ENCODE measurements at regions not wholly inside any gene's neighbourhood (a gene's known extent, or its start where the extent isn't known, plus 50 kb on each side); places are given as distances from the start of the nearest gene placed in this dataset.

DNA sequence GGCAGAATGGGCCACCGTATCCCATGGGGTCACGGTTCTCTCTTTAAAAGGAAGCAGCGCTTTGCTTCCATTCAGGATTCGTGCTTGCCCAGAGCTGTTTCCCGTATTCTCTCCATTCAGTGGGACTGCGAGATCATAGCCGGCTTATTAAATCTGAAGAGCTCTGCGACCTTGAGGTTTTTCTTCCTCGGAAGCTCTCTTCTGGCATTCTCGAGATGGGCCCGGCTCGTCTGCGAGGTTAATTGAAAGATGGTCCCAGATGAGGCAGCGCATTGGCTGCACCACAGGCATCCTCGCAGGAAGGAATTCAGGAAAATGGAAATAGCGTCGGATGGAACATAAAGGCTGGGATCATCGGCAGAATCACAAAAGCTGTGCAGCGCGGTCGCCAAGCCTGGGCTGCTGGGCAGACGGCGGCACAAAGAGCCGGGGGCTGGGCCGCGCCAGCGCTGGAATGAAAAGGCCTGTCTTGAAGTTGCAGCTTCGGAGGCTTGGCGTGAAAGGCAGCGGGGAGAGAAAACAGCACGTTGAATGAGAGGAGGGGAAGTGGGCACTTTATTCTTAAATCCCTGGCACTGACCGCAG, 236.2 kb downstream of the IRX2 start:
- TF ChIP-seq, protein P1, sequence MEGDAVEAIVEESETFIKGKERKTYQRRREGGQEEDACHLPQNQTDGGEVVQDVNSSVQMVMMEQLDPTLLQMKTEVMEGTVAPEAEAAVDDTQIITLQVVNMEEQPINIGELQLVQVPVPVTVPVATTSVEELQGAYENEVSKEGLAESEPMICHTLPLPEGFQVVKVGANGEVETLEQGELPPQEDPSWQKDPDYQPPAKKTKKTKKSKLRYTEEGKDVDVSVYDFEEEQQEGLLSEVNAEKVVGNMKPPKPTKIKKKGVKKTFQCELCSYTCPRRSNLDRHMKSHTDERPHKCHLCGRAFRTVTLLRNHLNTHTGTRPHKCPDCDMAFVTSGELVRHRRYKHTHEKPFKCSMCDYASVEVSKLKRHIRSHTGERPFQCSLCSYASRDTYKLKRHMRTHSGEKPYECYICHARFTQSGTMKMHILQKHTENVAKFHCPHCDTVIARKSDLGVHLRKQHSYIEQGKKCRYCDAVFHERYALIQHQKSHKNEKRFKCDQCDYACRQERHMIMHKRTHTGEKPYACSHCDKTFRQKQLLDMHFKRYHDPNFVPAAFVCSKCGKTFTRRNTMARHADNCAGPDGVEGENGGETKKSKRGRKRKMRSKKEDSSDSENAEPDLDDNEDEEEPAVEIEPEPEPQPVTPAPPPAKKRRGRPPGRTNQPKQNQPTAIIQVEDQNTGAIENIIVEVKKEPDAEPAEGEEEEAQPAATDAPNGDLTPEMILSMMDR (IDR thresholded peaks at IDR 0.05) = no peak
- TF ChIP-seq POLR2A (IDR thresholded peaks at IDR 0.05) (no peak), EP300 (IDR thresholded peaks at IDR 0.05) (no peak), POLR2AphosphoS5 (IDR thresholded peaks at IDR 0.05) (no peak)
